ENCODE measurements at regions not wholly inside any gene's neighbourhood (a gene's known extent, or its start where the extent isn't known, plus 50 kb on each side); places are given as distances from the start of the nearest gene placed in this dataset.

- TF ChIP-seq CTCF (IDR thresholded peaks at IDR 0.05): no peak
Observed at GRCh38 chr9:108185613-108186012, 670.2 kb downstream of the ACTL7B start.

GRCh38 chr9:108184941-108185340, 670.8 kb downstream of the ACTL7B start:
- H3K27me3 Mint-ChIP-seq (ENCODE audit: low read depth in 3 of 3): peaks cover 1 to 2% (median 1%) of the 10 kb centered on the region in 3 donors
- intact Hi-C loops (cut with micrococcal nuclease): no loop called here
- WGBS (ENCODE audit: insufficient coverage): 33% methylated on average over 3 of the region's 3 CpGs
- Histone ChIP-seq H3K4me3 (replicated peaks in 1 of 3; ENCODE audit: low read depth in 2 of 3, low read length in 3 of 3) (no peak overlapping the region), H3K27me3 (ENCODE audit: control insufficient read depth in 2 of 2, insufficient read depth in 2 of 2, low read length in 2 of 2) (no peaks in the 10 kb centered on the region), H3K4me1 (ENCODE audit: control insufficient read depth in 1 of 2, insufficient read depth in 2 of 2, low read length in 2 of 2) (peaks cover 15 to 34% of the 10 kb centered on the region in 2 donors), H3K9ac (ENCODE audit: insufficient read depth, low read length, poor library complexity, severe bottlenecking) (no peak overlapping the region), H3K36me3 (replicated peaks in 1 of 2; ENCODE audit: control insufficient read depth in 1 of 2, insufficient read depth in 2 of 2, low read length in 2 of 2) (no peaks in the 10 kb centered on the region), H3K79me2 (ENCODE audit: insufficient read depth, low read length) (no peaks in the 10 kb centered on the region), H3K4me2 (replicated peaks; ENCODE audit: extremely low read depth, low read length, poor library complexity, severe bottlenecking) (no peak overlapping the region), H4K20me1 (ENCODE audit: insufficient read depth, low read length) (no peaks in the 10 kb centered on the region), H2AFZ (ENCODE audit: insufficient read depth, low read depth, low read length, poor library complexity, severe bottlenecking) (no peak overlapping the region), H3K27ac (ENCODE audit: low read depth in 1 of 2, low read length in 2 of 2) (no peak overlapping the region), H3K9me3 (replicated peaks in 1 of 2; ENCODE audit: control insufficient read depth in 1 of 2, insufficient read depth in 1 of 2, low read length in 2 of 2) (no peaks in the 10 kb centered on the region)
- no peak for TF ChIP-seq CTCF (IDR thresholded peaks at IDR 0.05)
- no peak overlapping the region for H3K4me3 Mint-ChIP-seq
- H3K4me1 Mint-ChIP-seq: peaks cover 30% of the 10 kb centered on the region
- no peaks in the 10 kb centered on the region for H3K36me3 Mint-ChIP-seq
- DNase-seq: peak in 2 of 3 donors; percentile 19 to 28
- H3K27ac Mint-ChIP-seq: no peak overlapping the region
- H3K9me3 Mint-ChIP-seq: peaks cover 0 to 2% (median 0%) of the 10 kb centered on the region in 7 donors

More at GRCh38 chr9:108185613-108186012, 670.2 kb downstream of the ACTL7B start:
- no peaks in the 10 kb centered on the region for H3K36me3 Mint-ChIP-seq
- intact Hi-C loops (cut with micrococcal nuclease): no loop called here
- Histone ChIP-seq H3K79me2 (ENCODE audit: insufficient read depth, low read length) (no peaks in the 10 kb centered on the region), H3K4me2 (replicated peaks; ENCODE audit: extremely low read depth, low read length, poor library complexity, severe bottlenecking) (no peak overlapping the region), H3K27me3 (ENCODE audit: control insufficient read depth in 2 of 2, insufficient read depth in 2 of 2, low read length in 2 of 2) (no peaks in the 10 kb centered on the region), H2AFZ (ENCODE audit: insufficient read depth, low read depth, low read length, poor library complexity, severe bottlenecking) (no peak overlapping the region), H3K36me3 (replicated peaks in 1 of 2; ENCODE audit: control insufficient read depth in 1 of 2, insufficient read depth in 2 of 2, low read length in 2 of 2) (no peaks in the 10 kb centered on the region), H3K9ac (ENCODE audit: insufficient read depth, low read length, poor library complexity, severe bottlenecking) (no peak overlapping the region), H3K9me3 (replicated peaks in 1 of 2; ENCODE audit: control insufficient read depth in 1 of 2, insufficient read depth in 1 of 2, low read length in 2 of 2) (no peaks in the 10 kb centered on the region), H3K27ac (ENCODE audit: low read depth in 1 of 2, low read length in 2 of 2) (no peak overlapping the region), H3K4me1 (ENCODE audit: control insufficient read depth in 1 of 2, insufficient read depth in 2 of 2, low read length in 2 of 2) (peaks cover 14 to 33% of the 10 kb centered on the region in 2 donors), H4K20me1 (ENCODE audit: insufficient read depth, low read length) (no peaks in the 10 kb centered on the region), H3K4me3 (replicated peaks in 1 of 3; ENCODE audit: low read depth in 2 of 3, low read length in 3 of 3) (no peak overlapping the region)
- H3K4me3 Mint-ChIP-seq: no peak overlapping the region
- peaks cover 0 to 2% (median 0%) of the 10 kb centered on the region in 7 donors for H3K9me3 Mint-ChIP-seq
- 93% methylated on average over 3 of the region's 5 CpGs for WGBS (ENCODE audit: insufficient coverage)
- H3K27me3 Mint-ChIP-seq (ENCODE audit: low read depth in 3 of 3): peaks cover 1 to 2% (median 1%) of the 10 kb centered on the region in 3 donors
- no peak for DNase-seq
- H3K27ac Mint-ChIP-seq: no peak overlapping the region
- H3K4me1 Mint-ChIP-seq: peaks cover 28% of the 10 kb centered on the region

Data from CD14-positive monocyte (primary cell).